Erythroblast (primary cell): ENCODE measurements at regions not wholly inside any gene's neighbourhood (a gene's known extent, or its start where the extent isn't known, plus 50 kb on each side); places are given as distances from the start of the nearest gene placed in this dataset.
"Not testable (repeated sequence)": the region's sequence is repeated elsewhere in the genome, so short reads cannot be mapped to it uniquely, and the experiment has no call there.

Source experiments
- DNase-seq, 2 experiments: peaks; one replicate each; lab custom pipeline; 2025; lab: John Stamatoyannopoulos, UW
- GATA1 ChIP-seq: IDR thresholded peaks from 2 replicates; pipeline ENCODE4 v1.6.1; 2011; ENCODE audit warnings: low read depth, mild to moderate bottlenecking, control low read depth, low read length, moderate library complexity
- POLR2A ChIP-seq: IDR thresholded peaks from 2 replicates; pipeline ENCODE4 v1.6.1; 2011; ENCODE audit warnings: mild to moderate bottlenecking, low read length

DNA sequence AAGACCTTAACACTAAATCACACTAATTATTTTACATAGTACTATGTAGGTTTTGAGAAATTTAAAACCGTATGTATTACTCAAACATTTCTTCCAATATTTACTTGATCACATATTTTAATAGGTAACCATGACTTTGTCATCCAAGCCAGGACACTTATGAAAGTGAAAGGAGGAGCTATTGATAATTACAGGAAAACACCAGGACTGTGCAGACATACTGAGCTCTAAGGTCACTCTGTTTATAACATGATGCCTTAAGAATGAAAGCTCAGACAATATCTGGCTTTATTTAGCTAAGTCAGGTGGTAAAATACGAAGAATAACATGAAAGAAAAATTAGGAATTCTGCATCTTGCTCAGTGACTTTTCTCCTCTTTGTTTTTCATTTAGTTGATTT, 216.0 kb upstream of the NANOGP8 start:
- TF ChIP-seq GATA1 (no peak), POLR2A (no peak)
- no peak for DNase-seq

DNA sequence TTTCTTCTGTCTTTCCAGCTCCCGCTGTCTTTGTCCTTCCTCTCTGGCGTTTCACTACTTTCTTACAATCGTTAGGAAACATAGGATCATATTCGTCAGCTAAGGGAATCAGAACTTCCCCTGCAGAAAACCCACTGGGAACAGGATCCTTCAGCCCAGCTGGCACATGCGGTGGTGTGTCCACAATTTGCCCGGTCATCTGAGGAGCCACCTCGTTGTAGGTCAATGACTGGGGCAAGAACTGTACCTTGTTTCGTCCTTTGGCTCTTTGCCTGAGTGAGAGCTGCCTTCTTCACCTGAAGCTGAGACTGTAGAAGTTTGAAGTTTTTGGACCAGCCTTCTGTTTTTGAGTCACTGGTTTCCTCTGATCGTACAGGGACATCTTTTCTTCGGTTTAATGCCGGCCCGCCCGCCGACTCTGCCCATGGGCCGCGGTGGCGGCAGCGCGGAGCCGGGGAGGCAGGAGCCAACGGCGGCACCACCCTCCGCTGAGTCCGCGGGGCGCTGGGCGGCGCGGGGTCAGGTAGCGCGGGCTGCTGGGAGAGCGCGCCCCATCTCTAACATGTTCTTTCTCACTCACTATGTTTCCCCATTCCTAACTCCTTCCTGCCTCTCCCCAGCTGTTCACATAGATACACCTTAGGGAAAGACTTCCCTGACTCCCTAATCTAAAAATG, 214.1 kb upstream of the NANOGP8 start:
- DNase-seq, result no peak

DNA sequence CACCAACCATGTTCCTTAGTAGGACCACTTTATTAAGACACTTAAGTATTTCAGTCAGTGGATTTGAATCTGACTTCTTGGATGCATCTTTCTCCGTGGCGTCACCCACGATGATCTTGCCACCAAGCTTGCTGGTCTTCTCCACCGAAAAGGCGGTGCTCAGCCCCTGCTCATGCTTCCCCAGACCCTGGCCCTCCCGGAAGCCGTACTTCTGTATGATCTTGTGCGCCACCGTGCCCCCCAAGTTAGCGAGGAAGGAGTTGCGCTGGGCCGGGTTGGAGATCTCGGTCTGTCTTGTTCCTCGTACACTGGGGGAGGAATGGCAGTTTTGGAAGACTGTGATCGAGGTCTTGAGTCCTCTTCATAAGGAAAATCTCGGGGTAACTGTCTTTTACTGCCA, 213.4 kb upstream of the NANOGP8 start:
- TF ChIP-seq GATA1, result no peak
- TF ChIP-seq POLR2A, result no peak
- no peak for DNase-seq

More for the DNA sequence above, 214.1 kb upstream of the NANOGP8 start:
- TF ChIP-seq GATA1 (no peak), POLR2A (no peak)

DNA sequence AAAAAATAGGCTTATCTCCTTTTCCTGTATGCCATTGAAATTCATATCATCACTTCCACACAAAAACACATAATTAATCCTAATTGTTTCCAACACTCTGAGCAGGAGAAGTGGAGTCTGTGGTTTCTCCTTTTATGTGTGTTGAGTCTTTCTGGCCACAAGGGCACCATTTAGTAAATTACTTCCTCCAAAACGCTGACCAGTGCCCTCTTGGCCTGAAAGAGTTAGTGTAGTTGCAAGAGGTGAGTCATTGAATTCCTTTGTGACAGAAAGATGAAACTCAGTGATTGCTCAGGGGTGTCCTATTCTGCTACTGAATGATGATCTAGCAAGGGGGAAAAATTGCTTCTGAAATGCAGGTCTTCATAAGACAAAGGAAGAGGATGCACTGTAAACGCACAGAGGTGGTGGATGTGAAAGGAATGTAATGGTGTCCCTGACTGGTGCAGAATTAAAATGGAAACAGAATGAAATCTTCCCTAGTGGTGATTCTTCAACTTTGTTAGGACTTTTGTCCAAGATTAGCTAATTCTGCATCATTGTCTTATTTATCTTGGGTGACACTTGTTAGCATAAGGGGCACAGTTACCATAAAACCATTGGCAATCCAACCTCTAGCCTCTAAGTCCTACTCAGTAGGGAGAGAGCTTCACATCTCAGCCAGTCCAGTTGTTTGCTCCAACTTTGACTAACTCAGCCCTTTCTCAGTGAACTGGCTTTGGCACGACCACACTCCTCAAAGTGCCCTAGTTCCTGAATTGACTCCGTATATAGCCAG, 208.4 kb upstream of the NANOGP8 start:
- peak in 1 of 2 experiments; percentile 3 for DNase-seq
- no peak for TF ChIP-seq POLR2A
- no peak for TF ChIP-seq GATA1

DNA sequence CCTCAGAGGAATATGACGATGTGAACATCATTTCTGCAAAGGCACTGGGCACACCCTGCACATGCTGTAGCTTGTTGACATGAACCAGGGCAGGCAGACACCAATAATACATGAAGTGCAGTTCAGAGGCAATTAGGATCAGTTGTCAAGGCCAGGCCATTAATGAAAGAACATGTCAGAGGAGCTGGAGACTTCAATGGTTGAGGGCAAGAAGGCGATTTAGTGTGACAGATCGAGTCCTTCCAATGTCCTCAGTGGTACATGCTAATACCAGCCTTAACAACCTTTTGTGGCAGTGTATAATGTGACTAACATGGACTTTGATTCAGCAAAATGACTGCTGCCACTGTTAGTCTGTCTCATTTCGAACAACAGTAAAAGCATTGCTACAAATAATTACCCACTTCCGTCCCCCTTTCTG, 205.2 kb upstream of the NANOGP8 start:
- TF ChIP-seq GATA1 (no peak), POLR2A (no peak)

DNA sequence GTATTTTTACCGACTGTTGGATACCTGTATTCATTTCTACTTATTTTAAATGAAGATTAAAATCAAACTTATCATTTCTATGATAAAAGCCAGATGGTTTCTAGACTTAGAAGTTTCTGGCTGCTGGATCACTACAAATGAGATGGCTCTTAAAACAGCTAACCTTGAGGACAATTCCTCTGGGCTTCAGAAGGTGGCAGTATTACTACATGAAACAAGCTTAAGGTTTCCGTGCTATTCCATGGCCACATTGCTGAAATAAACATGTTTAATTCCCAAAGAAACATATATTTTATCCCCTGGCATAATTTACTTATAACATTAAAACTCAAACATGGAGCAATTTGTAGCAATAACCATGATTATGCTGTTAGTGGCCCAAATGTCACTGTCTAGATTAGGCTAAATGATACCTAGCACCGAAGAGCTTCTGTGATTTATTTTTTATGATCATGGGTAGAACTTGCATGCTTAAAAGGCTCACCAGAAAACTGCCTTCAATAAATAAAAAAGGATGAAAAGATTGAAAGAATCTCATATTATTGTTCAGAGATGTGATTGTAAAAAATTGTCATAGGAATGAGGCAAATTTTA, 204.0 kb upstream of the NANOGP8 start:
- TF ChIP-seq POLR2A (no peak), GATA1 (no peak)

More for the DNA sequence above, 205.2 kb upstream of the NANOGP8 start:
- no peak for DNase-seq

DNA sequence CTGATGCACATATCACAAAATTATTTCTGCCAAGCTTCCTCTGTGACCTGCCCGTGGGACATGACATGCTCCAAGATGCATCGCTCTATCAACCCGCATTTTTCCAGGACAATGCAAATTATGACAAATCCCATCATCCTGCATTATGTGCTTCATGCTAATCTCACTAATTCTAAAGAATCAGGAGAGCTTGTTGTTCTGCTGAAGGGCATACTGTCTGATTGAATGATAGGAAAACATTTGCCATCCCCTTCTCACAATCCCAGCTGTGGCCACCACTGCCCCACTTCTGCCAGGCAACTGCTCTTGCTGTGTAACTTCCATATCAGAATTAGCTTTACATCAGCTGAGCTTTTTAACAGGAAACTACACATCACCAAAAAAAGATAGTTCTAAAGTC, 203.5 kb upstream of the NANOGP8 start:
- no peak for DNase-seq
- TF ChIP-seq POLR2A (no peak), GATA1 (no peak)

More for the DNA sequence above, 204.0 kb upstream of the NANOGP8 start:
- DNase-seq, result peak; percentile 51 to 65

DNA sequence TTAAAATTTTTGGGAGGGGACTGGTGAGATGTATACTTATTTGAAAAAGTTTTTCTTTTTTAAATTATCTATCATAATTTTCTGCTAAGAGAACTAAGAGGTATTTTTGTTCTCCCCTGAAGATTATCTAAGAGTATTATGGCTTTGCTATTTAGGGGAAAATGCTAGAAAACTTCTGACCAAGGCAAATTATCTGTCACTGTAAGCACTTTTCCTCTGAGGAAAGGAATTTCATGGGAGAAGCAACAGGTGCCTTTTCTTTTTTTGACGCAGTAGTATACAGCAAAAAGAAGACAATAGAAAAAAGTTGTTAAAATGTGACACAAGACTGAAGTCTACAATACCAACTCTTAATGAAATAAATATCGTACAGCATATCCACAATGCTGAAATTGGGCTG, 201.6 kb upstream of the NANOGP8 start:
- TF ChIP-seq POLR2A, result no peak
- no peak for TF ChIP-seq GATA1
- no peak for DNase-seq

DNA sequence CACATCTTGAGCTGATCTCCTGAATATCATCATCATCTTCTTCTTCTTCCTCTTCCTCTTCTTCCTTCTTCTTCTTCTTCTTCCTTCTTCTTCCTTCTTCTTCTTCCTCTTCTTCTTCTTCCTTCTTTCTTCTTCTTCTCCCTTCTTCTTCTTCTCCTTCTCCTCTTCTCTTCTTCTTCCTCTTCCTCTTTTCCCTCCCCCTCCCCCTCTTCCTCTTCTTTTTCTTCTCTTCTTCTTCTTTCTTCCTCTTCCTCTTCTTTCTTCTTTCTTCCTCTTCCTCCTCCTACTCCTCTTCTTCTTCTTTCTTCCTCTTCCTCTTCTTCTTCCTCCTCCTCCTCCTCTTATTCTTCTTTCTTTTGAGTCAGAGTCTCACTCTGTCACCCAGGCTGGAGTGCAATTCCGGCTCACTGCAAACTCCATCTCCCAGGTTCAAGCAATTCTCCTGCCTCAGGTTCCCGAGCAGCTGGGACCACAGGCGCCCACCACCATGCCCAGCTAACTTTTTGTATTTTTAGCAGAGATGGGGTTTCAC, 197.9 kb upstream of the NANOGP8 start:
- TF ChIP-seq POLR2A, result no peak
- TF ChIP-seq GATA1, result no peak

DNA sequence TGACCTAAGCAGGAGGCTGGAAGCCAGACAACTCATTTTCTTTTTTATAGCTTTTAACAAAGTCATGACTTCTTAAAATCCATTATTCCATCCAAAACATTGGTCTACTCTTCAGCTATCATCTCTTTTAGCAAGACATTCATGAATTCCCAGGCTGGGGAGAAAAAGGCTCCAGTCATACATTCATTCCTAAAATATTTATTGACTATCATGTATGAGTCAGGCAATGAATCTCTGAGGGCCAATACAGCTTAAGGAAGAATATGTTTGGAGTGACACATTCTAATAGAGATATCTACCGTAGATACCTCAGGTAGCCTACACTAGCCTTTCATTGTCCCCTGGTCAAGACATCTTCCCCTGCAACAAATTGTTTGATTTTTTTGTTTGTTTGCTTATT, 196.4 kb upstream of the NANOGP8 start:
- DNase-seq, result no peak
- TF ChIP-seq POLR2A, result no peak

More for the DNA sequence above, 197.9 kb upstream of the NANOGP8 start:
- DNase-seq, result no peak

DNA sequence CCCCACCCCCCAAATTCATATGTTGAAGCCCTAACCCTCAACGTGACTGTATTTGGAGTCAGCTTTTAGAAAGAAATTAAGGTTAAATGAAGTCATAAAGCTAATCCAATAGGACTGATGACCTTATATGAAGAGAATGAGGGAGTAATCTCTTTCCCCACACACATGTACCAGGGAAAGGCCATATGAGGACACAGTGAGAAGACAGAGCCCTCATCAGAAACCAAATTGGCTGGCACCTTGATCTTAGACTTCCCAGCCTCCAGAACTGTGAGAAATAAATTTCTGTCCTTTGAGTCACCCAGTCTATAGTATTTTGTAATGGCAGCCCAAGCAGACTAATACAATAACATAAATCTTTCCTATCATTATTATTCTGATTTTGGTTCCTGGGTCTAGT, 194.7 kb upstream of the NANOGP8 start:
- DNase-seq, result no peak

DNA sequence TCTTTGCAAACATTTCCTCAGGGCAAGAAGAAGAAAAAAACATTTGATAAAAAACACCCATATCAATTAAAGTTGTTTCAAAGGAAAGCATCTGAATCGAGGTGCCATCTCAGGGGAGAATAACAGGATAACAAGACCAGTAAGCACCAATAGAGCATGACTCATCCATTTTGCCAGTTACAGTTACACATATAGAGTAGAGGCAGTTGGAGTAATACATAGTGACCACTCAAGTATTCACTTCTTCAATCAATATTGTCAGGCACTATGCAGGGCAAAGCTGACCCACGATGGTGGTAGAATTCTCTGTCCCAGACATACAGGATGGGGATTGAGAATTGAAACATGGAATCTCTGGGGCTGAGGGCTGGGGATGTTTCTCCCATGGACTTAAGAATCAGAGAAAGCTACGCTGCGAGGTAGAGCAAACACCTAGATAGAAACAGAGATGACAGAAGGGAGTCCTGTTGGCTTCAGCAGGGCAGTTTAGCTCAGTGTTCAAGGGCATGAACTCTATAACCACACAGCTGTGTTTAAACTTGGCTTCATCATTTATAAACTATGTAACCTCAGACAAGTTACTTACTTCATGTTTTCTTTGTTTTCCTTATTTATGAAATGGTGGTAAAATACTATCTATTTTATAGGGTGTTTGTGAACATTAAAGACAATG, 186.4 kb upstream of the NANOGP8 start:
- no peak for DNase-seq
- TF ChIP-seq GATA1, result no peak
- no peak for TF ChIP-seq POLR2A

More for the DNA sequence above, 194.7 kb upstream of the NANOGP8 start:
- TF ChIP-seq POLR2A, result no peak
- no peak for TF ChIP-seq GATA1

DNA sequence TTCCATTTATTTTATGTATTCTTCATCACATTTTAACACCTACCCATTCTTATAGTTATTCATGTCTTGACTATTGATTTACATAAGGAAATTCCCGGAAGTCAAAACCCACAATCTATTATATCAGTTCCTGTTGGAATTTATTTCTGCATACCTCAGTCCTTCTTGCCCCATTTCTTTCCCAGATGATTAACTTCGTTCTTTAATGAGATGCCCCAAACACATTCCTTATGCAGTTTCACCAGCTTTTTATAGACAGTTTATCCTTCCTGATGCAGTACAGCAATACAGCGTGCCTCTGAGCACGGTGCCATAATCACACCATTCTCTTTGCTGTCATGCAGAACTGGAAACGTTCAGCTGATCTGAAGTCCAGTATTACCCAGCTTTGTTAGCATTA, 175.8 kb upstream of the NANOGP8 start:
- no peak for DNase-seq
- TF ChIP-seq POLR2A (no peak), GATA1 (no peak)

DNA sequence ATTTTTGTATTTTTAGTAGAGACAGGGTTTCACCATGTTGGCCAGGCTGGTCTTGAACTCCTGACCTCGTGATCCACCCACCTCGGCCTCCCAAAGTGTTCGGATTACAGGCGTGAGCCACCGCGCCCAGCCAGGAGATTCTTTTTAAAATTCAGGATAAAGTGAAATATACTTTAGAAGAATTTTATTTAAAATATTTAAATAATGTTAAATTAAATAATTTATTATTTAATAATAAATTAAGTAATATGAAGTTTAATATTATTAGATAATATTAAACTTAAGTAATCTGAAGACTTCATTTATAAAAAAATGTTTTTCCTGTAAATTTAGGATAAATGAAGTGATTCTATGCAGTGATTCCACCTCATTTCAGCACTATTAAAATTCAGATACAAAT, 175.2 kb upstream of the NANOGP8 start:
- DNase-seq, result not testable (repeated sequence)

DNA sequence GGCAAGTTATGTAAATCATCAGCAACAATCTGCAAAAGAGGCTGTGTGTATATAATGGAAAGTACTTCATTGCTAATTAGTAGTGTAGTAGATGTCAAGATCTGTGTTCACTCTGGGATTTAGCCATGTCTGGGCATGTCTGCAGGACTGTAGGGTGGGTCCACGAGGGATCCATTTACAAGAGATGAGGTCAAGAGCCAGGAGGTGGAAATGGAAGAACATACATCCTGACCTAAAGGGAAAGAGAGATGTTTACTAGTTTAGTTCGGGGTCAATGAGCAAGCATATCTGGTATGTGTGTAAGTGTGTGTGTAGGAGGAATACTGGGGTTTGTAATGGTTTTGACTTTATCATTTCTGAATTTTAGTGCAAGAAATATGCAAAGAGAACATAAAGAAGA, 171.5 kb upstream of the NANOGP8 start:
- no peak for DNase-seq
- TF ChIP-seq GATA1 (no peak), POLR2A (no peak)
